Epithelial cell of proximal tubule (primary cell): ENCODE measurements at regions not wholly inside any gene's neighbourhood (a gene's known extent, or its start where the extent isn't known, plus 50 kb on each side); places are given as distances from the start of the nearest gene placed in this dataset.

Experiments used
- DNase-seq: peaks from one replicate; pipeline ENCODE4 v3.0.0-alpha.2; 2011; ENCODE audit warnings: low read depth
- H3K4me3 ChIP-seq: 2 replicates; pipeline ENCODE4 v1.5.1; 2011; ENCODE audit warnings: low read depth, mild to moderate bottlenecking, low read length
- CTCF ChIP-seq: conservative IDR thresholded peaks from 2 replicates; pipeline ENCODE4 v1.5.1; 2012; ENCODE audit warnings: low read depth, mild to moderate bottlenecking, low read length

GRCh38 chr6:27081188-27081587 lies 166.3 kb upstream of the PRSS16 start:
- no peak overlapping the region for H3K4me3 ChIP-seq
- no peak for DNase-seq
- no peak for TF ChIP-seq CTCF

- no peak for TF ChIP-seq CTCF
- DNase-seq, result no peak
- H3K4me3 ChIP-seq, result no peak overlapping the region
These were observed 165.6 kb upstream of the PRSS16 start for GRCh38 chr6:27081931-27082330.

GRCh38 chr6:27088068-27088467 lies 159.4 kb upstream of the PRSS16 start:
- no peak for TF ChIP-seq CTCF
- DNase-seq, result no peak
- H3K4me3 ChIP-seq, result no peak overlapping the region

GRCh38 chr6:27091661-27092315 lies 155.7 kb upstream of the PRSS16 start:
- peak; percentile 30 for DNase-seq
- no peak for TF ChIP-seq CTCF

GRCh38 chr6:27092316-27092692 lies 155.2 kb upstream of the PRSS16 start:
- DNase-seq, result no peak
- no peak for TF ChIP-seq CTCF
- peak overlapping the region; percentile 55 for H3K4me3 ChIP-seq

More at GRCh38 chr6:27091661-27092315, 155.7 kb upstream of the PRSS16 start:
- peak overlapping the region; percentile 55 for H3K4me3 ChIP-seq

GRCh38 chr6:27095914-27096313 lies 151.6 kb upstream of the PRSS16 start:
- DNase-seq, result no peak
- no peak overlapping the region for H3K4me3 ChIP-seq
- TF ChIP-seq CTCF, result no peak

- peak; percentile 26 for DNase-seq
These were observed 150.5 kb upstream of the PRSS16 start for GRCh38 chr6:27096834-27097511.

More at GRCh38 chr6:27096834-27097511, 150.5 kb upstream of the PRSS16 start:
- no peak for TF ChIP-seq CTCF
- H3K4me3 ChIP-seq, result peak overlapping the region; percentile 75
